ENCODE measurements at regions not wholly inside any gene's neighbourhood (a gene's known extent, or its start where the extent isn't known, plus 50 kb on each side); places are given as distances from the start of the nearest gene placed in this dataset.
"Not testable (repeated sequence)": the region's sequence is repeated elsewhere in the genome, so short reads cannot be mapped to it uniquely, and the experiment has no call there.

DNA sequence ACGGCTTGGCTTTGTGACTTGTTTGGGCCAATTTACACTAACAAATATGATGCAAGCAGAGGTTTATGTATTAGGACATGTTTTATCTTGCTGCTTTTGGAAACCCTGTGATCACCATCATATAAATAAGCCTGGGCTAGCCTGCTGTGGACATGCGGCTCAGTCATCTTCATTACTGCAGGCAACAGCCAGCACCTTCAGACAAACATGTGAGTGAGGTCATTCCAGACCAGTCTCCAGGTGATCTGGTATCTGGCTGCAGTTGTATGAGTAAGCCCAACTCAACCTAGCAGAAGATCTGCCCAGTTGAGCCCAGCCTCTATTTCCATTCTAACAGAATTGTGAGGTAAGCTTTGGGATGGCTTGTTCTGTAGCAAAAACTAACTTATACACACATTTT, 254.6 kb upstream of the ATP5MC3 start:
- Histone ChIP-seq H3K9me3 (ENCODE audit: control insufficient read depth in 1 of 2, low read length in 2 of 2) (no peaks in the 10 kb centered on the region), H3K4me3 (ENCODE audit: low read depth in 1 of 2, low read length in 2 of 2) (no peak overlapping the region), H3K36me3 (ENCODE audit: control insufficient read depth in 1 of 2, insufficient read depth in 2 of 2, low read length in 2 of 2) (no peaks in the 10 kb centered on the region), H3K27ac (ENCODE audit: low read length) (no peak overlapping the region), H3K27me3 (ENCODE audit: low read depth, low read length) (no peaks in the 10 kb centered on the region), H3K4me1 (ENCODE audit: control insufficient read depth in 1 of 2, insufficient read depth in 2 of 2, low read length in 2 of 2) (no peaks in the 10 kb centered on the region)

- Histone ChIP-seq H3K4me1 (ENCODE audit: control insufficient read depth in 1 of 2, insufficient read depth in 2 of 2, low read length in 2 of 2) (no peaks in the 10 kb centered on the region), H3K27me3 (ENCODE audit: low read depth, low read length) (no peaks in the 10 kb centered on the region), H3K9me3 (ENCODE audit: control insufficient read depth in 1 of 2, low read length in 2 of 2) (no peaks in the 10 kb centered on the region), H3K4me3 (ENCODE audit: low read depth in 1 of 2, low read length in 2 of 2) (no peak overlapping the region), H3K36me3 (ENCODE audit: control insufficient read depth in 1 of 2, insufficient read depth in 2 of 2, low read length in 2 of 2) (no peaks in the 10 kb centered on the region), H3K27ac (ENCODE audit: low read length) (no peak overlapping the region)
Measured at GRCh38 chr2:175435012-175435411, 253.5 kb upstream of the ATP5MC3 start.

- peaks cover 0 to 4% of the 10 kb centered on the region in 2 donors for H3K9me3 ChIP-seq (ENCODE audit: control insufficient read depth in 1 of 2, low read length in 2 of 2)
- H3K36me3 ChIP-seq (ENCODE audit: control insufficient read depth in 1 of 2, insufficient read depth in 2 of 2, low read length in 2 of 2), result no peaks in the 10 kb centered on the region
- H3K27ac ChIP-seq (ENCODE audit: low read length), result no peak overlapping the region
Measured at GRCh38 chr2:175432793-175433192, 251.3 kb upstream of the ATP5MC3 start.

DNA sequence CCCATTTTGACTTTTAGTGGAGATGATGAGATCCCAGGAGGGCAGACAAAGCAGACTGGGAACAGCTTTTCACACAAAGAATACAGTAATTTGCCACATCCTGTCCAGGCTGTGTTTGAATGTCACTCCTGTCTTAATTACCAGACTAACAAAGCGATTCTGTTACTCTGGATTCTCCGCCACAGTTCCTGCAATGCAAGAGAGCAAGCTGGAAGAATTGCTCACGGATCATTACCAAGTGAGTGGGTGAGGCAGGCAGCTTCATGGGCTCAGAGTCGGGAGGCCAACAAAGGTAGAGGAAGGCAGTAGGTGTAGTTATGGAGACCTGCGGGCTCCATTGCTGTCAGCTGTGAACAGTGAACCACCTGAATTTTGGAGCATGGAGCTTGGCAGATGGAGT, 250.5 kb upstream of the ATP5MC3 start:
- Histone ChIP-seq H3K27ac (ENCODE audit: low read length) (no peak overlapping the region), H3K27me3 (ENCODE audit: low read depth, low read length) (no peaks in the 10 kb centered on the region), H3K4me3 (ENCODE audit: low read depth in 1 of 2, low read length in 2 of 2) (no peak overlapping the region), H3K4me1 (ENCODE audit: control insufficient read depth in 1 of 2, insufficient read depth in 2 of 2, low read length in 2 of 2) (no peaks in the 10 kb centered on the region), H3K36me3 (ENCODE audit: control insufficient read depth in 1 of 2, insufficient read depth in 2 of 2, low read length in 2 of 2) (no peaks in the 10 kb centered on the region), H3K9me3 (ENCODE audit: control insufficient read depth in 1 of 2, low read length in 2 of 2) (peaks cover 0 to 4% of the 10 kb centered on the region in 2 donors)

More at GRCh38 chr2:175432793-175433192, 251.3 kb upstream of the ATP5MC3 start:
- no peak overlapping the region for H3K4me3 ChIP-seq (ENCODE audit: low read depth in 1 of 2, low read length in 2 of 2)
- H3K4me1 ChIP-seq (ENCODE audit: control insufficient read depth in 1 of 2, insufficient read depth in 2 of 2, low read length in 2 of 2), result no peaks in the 10 kb centered on the region
- no peaks in the 10 kb centered on the region for H3K27me3 ChIP-seq (ENCODE audit: low read depth, low read length)

DNA sequence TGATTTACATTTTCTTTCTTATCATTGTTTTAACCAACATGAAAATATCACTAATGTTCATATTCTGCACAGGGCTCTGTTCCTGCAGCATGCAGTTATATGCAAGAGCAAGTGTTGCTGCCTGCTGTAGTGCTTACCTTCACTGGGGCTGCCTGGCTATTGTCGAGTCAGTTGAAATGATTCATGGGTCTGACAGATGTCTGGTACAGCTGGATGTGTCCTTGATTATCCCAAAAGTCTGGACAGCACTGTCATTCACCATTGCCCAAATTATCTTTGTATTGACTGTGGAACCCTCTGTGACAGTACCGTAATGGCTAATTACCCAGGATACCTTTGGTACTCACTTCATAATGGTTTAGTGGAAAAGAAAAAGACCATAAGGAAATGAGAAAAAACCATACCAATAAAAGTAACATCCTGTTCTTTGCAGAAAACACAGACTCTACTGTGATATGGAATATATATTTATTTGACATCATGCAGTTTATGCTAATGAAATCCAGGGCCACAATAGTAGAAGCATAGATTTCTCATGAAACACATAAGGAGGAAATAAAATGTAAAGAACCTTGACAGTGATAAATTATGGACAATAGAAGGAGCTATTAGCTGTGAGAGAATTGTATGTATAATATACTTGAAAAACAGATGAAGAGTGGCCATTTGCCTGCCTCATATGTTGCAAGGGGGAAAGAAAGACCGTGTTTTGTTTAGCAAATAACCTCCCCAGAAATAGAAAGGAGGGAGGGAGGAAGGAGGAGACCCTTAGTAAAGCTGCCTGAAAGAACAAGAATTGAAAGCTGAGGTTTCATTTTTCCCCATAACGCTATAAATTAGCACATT, 249.8 kb upstream of the ATP5MC3 start:
- Histone ChIP-seq H3K9me3 (ENCODE audit: control insufficient read depth in 1 of 2, low read length in 2 of 2) (peaks cover 0 to 4% of the 10 kb centered on the region in 2 donors), H3K4me3 (ENCODE audit: low read depth in 1 of 2, low read length in 2 of 2) (no peak overlapping the region), H3K27ac (ENCODE audit: low read length) (no peak overlapping the region)

GRCh38 chr2:175430236-175430635, 248.7 kb upstream of the ATP5MC3 start:
- no peak overlapping the region for H3K4me3 ChIP-seq (ENCODE audit: low read depth in 1 of 2, low read length in 2 of 2)
- H3K27me3 ChIP-seq (ENCODE audit: low read depth, low read length), result no peaks in the 10 kb centered on the region
- H3K36me3 ChIP-seq (ENCODE audit: control insufficient read depth in 1 of 2, insufficient read depth in 2 of 2, low read length in 2 of 2), result no peaks in the 10 kb centered on the region
- H3K4me1 ChIP-seq (ENCODE audit: control insufficient read depth in 1 of 2, insufficient read depth in 2 of 2, low read length in 2 of 2), result no peaks in the 10 kb centered on the region
- H3K9me3 ChIP-seq (ENCODE audit: control insufficient read depth in 1 of 2, low read length in 2 of 2), result peaks cover 0 to 4% of the 10 kb centered on the region in 2 donors
- no peak overlapping the region for H3K27ac ChIP-seq (ENCODE audit: low read length)

More for the DNA sequence above, 249.8 kb upstream of the ATP5MC3 start:
- Histone ChIP-seq H3K4me1 (ENCODE audit: control insufficient read depth in 1 of 2, insufficient read depth in 2 of 2, low read length in 2 of 2) (no peaks in the 10 kb centered on the region), H3K27me3 (ENCODE audit: low read depth, low read length) (no peaks in the 10 kb centered on the region), H3K36me3 (ENCODE audit: control insufficient read depth in 1 of 2, insufficient read depth in 2 of 2, low read length in 2 of 2) (no peaks in the 10 kb centered on the region)

DNA sequence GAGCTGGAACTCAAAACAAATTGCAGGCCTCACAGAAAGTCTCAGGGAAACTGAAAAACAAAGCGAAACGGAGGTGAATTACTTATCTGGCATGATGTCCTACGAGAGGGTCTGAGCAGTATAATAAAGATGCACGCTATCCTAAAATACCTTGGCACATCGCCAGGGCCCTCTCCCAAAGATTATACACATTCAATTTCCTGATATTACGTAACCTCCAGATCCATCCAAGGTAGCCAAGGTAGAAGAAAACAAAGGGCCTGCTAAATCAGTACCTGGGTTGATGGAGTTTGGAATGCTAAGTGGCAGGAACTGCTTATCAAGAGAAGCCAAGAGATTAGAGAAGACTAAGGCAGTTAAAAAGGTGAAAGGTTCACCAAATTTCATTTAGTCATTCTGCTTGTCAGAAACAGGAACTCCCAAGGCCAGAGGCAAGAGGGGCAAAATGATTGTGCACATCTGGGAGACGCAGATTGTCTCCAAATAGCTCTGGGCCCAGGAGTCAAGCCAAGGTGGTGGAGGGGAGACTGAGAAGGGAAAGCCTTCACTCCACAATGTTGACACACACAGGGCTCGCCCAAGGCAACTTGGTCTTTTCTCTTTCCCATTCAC, 236.8 kb upstream of the ATP5MC3 start:
- no peaks in the 10 kb centered on the region for H3K27me3 ChIP-seq (ENCODE audit: low read depth, low read length)
- no peaks in the 10 kb centered on the region for H3K36me3 ChIP-seq (ENCODE audit: control insufficient read depth in 1 of 2, insufficient read depth in 2 of 2, low read length in 2 of 2)
- H3K4me3 ChIP-seq (ENCODE audit: low read depth in 1 of 2, low read length in 2 of 2), result no peak overlapping the region
- H3K27ac ChIP-seq (ENCODE audit: low read length), result no peak overlapping the region
- no peaks in the 10 kb centered on the region for H3K4me1 ChIP-seq (ENCODE audit: control insufficient read depth in 1 of 2, insufficient read depth in 2 of 2, low read length in 2 of 2)
- H3K9me3 ChIP-seq (ENCODE audit: control insufficient read depth in 1 of 2, low read length in 2 of 2), result no peaks in the 10 kb centered on the region

DNA sequence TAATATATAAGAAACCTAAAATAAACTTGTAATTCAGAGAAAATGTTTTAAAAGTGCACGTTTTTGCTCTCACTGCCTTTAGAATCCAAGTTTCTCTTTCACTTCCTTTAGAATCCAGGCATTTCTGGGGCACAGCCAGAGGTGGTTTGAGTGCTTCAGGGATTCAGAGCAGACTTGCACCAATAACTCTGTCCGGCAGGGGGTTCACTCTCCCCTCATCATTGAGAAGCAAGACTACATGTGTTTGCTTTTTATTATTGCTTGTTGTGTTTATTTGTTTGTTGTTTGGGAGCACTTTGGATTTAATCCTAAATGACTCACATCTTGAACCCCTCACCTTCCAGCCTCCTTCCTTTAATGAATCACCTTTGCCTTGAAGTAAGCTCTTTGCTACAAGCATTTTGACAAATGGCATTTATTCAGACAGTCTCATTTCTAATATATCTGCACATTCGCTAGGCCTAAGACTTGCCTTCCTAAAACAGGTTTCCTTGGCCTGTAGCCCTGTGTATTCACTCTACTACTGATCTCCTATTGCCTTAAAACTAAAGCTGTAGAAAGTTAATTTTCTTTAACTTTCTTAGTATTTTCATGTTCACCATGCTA, 233.5 kb upstream of the ATP5MC3 start:
- no peaks in the 10 kb centered on the region for H3K4me1 ChIP-seq (ENCODE audit: control insufficient read depth in 1 of 2, insufficient read depth in 2 of 2, low read length in 2 of 2)
- H3K27me3 ChIP-seq (ENCODE audit: low read depth, low read length), result no peaks in the 10 kb centered on the region
- H3K4me3 ChIP-seq (ENCODE audit: low read depth in 1 of 2, low read length in 2 of 2), result no peak overlapping the region
- no peak overlapping the region for H3K27ac ChIP-seq (ENCODE audit: low read length)
- H3K9me3 ChIP-seq (ENCODE audit: control insufficient read depth in 1 of 2, low read length in 2 of 2), result no peaks in the 10 kb centered on the region
- no peaks in the 10 kb centered on the region for H3K36me3 ChIP-seq (ENCODE audit: control insufficient read depth in 1 of 2, insufficient read depth in 2 of 2, low read length in 2 of 2)

- no peaks in the 10 kb centered on the region for H3K36me3 ChIP-seq (ENCODE audit: control insufficient read depth in 1 of 2, insufficient read depth in 2 of 2, low read length in 2 of 2)
- no peak overlapping the region for H3K27ac ChIP-seq (ENCODE audit: low read length)
- H3K4me3 ChIP-seq (ENCODE audit: low read depth in 1 of 2, low read length in 2 of 2), result no peak overlapping the region
- no peaks in the 10 kb centered on the region for H3K27me3 ChIP-seq (ENCODE audit: low read depth, low read length)
- H3K4me1 ChIP-seq (ENCODE audit: control insufficient read depth in 1 of 2, insufficient read depth in 2 of 2, low read length in 2 of 2), result no peaks in the 10 kb centered on the region
- no peaks in the 10 kb centered on the region for H3K9me3 ChIP-seq (ENCODE audit: control insufficient read depth in 1 of 2, low read length in 2 of 2)
Measured at GRCh38 chr2:175414191-175414881, 232.8 kb upstream of the ATP5MC3 start.

GRCh38 chr2:175410941-175411340, 229.4 kb upstream of the ATP5MC3 start:
- H3K4me1 ChIP-seq (ENCODE audit: control insufficient read depth in 1 of 2, insufficient read depth in 2 of 2, low read length in 2 of 2); H3K27me3 ChIP-seq (ENCODE audit: low read depth, low read length); H3K4me3 ChIP-seq (ENCODE audit: low read depth in 1 of 2, low read length in 2 of 2); H3K36me3 ChIP-seq (ENCODE audit: control insufficient read depth in 1 of 2, insufficient read depth in 2 of 2, low read length in 2 of 2); H3K27ac ChIP-seq (ENCODE audit: low read length); H3K9me3 ChIP-seq (ENCODE audit: control insufficient read depth in 1 of 2, low read length in 2 of 2): not testable (repeated sequence)

- Histone ChIP-seq H3K36me3 (ENCODE audit: control insufficient read depth in 1 of 2, insufficient read depth in 2 of 2, low read length in 2 of 2) (no peaks in the 10 kb centered on the region), H3K4me3 (ENCODE audit: low read depth in 1 of 2, low read length in 2 of 2) (no peak overlapping the region), H3K27me3 (ENCODE audit: low read depth, low read length) (no peaks in the 10 kb centered on the region), H3K4me1 (ENCODE audit: control insufficient read depth in 1 of 2, insufficient read depth in 2 of 2, low read length in 2 of 2) (no peaks in the 10 kb centered on the region), H3K9me3 (ENCODE audit: control insufficient read depth in 1 of 2, low read length in 2 of 2) (no peaks in the 10 kb centered on the region), H3K27ac (ENCODE audit: low read length) (no peak overlapping the region)
Measured at GRCh38 chr2:175404839-175405238, 223.3 kb upstream of the ATP5MC3 start.

Data from muscle layer of duodenum (tissue), 2 donors.